Ammon's horn (tissue), 1 donor: ENCODE measurements at regions not wholly inside any gene's neighbourhood (a gene's known extent, or its start where the extent isn't known, plus 50 kb on each side); places are given as distances from the start of the nearest gene placed in this dataset.

Source experiments
- DNase-seq: peaks from one replicate; pipeline ENCODE4 v3.0.0-alpha.2; 2016; ENCODE audit warnings: low spot score

DNA sequence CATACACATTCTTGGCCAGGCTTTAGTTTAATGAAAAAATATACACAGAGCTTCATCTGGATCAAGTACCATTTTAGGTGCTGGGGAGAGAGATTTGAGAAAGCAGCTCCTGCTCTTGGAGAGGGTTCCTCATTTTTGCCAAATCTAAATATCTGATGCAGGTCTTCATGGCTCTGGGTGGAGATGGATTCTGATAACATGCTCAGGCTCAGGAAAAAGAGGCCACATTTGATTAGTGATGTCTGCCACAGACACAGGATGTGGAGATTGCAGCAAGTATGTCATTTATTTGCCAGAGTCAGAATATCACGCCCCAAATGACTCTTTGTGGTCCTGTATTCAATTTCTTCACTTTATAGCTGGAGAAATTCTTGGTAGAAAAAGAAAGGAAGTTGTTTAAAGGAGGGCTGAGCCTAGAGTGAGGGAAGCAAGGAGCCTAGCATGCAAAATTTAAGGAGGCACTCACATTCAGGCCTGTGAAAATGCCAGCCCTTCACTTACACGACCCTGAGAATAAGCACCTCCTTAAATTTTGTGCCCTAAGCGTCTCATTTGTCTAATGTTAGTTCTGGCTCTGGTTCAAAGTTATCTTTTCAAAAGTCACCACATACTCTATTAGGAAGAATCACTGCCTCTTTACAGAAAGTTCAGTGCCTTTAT is 492.9 kb upstream of the TBX3 start:
- no peak for DNase-seq

DNA sequence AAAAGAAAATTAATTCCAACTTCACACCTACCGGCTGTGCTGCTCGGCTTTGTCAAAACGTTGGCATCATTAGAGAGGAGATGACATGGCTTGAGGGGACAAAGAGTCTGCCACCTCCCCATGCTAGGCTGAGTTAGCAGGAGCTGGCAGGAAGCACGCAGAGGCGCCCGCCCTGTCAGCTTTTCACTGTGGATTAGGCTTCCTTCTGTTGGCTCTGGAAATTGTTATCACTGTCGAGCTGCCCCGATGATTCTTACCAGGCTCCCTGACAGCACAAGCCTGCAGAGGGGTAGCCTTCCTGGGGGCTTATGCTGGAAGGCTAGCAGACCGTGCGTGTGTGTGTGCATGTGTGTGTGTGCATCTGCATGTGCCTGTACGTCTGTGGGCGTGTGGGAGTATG is 490.9 kb upstream of the TBX3 start:
- peak; percentile 15 for DNase-seq

DNA sequence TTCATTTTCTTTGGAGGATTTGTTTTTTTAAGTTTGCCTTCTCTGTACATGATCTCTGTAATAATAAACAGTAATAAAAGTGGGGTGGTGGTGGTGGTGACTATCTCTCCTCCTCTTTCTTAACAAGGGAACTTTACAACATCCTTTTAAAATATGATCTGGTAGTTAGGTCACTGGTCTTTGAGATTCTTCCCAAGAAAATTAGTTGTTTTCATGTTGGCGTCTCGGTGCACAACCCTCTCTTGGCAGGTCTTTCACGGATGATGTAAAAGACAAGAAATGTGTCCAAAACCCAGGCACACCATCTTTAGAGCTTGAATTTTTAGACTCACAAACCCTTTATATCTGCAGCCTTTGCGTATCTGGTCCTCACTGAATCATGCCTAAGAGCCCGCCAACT is 488.5 kb upstream of the TBX3 start:
- no peak for DNase-seq

DNA sequence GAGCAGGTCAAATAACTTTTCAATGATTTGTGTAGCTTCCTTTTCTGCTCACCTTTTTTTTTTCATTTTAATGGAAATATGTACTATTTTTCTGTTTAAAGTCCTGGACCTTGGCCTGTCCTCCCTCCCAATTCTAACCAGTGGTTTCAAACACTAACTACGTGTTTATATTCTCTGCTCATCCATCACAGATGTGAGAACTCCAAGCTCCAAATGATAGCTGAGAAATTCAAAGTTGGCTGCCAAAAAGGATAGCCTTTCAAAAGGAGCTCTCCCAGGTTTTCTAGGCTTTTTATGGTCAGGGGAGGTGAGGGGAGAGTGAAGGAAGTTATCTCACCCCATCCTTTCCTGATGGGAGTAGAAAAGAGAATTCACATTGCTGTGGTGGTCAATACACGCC is 486.0 kb upstream of the TBX3 start:
- DNase-seq, result no peak

DNA sequence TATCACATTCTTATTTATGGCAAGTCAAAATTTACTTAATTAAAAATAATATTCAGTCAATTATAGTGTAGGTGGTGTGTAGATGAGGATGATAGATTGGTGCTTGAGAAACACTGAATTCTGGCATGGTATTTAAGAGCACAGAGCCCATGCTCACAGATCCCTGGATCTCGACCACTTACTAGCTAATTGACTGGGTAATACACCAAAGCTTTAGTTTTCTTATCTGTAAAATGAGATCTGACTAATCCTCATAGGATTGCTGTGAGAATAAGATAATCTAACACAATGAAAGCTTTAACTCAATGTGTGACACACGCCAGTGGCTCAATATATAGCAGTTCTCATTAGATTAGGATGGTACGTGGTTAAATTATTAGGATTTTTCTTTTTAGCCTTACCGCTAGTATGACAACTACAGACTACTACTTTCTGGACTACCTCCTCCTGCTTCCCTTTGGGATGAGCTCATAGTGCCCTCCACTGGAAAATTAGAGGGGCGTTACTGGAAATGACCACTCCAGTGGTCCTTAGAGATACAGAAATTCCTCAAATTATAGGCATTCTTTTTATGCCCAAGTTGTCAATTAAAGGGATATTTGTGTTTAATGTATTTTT is 482.8 kb upstream of the TBX3 start:
- peak; percentile 9 for DNase-seq

DNA sequence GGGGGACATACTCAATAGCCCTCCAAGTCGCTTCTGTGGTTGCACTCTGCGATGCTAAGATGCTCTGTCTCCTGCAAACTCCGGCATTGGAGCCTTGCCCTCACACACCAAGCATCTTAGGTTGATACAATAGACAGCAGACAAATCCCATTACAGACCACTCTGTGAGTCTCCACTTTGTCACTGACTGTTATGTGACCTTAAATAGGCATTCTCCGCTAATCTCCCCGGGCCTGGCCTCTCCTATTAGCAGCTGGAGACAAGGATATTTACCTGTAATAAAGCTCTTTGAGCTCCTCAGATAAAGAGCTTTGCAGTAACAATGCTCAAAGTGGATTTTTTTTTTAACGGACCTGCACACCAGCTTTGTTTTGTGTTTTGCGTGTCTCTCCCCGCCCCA is 479.7 kb upstream of the TBX3 start:
- no peak for DNase-seq

DNA sequence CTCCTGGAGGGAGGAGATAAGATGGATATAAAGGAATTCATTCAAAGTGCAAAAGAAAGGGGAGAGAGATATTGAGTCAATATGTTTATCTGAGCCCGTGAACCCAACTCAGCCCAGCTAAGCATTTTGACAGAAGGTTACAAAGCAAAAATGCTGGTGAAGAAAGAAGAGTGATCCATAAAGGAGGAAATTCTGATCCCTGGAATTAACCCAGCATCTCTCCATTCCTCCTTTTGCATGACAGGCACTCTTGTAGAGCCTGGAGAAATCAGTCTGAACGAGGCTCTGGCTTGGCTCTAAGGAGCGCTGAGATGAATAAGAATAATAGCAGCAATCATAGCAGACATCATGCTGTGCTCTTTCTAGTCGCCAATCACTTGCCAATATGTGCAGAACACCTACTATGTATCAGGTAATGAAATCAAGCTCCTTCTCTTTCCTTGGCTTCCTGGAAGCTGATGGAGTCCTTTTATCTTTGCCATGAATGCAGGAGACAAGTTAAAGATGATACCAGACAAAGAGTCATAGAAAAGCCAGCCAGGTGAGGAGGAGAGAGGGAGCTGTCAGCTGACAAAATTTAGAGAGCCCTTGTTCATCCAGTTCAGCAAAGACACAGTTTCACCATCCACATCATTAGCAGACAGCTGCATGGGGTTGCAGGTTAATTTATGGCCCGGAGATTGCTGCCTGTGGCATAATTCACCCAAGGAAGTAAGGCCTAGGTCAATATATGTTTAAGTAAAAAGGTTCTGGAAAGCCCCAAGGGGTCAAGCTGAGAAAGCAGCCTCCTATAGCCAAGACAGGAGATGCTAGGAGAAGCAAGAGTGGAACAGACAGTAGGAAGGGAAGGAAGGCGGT is 476.5 kb upstream of the TBX3 start:
- DNase-seq, result no peak

DNA sequence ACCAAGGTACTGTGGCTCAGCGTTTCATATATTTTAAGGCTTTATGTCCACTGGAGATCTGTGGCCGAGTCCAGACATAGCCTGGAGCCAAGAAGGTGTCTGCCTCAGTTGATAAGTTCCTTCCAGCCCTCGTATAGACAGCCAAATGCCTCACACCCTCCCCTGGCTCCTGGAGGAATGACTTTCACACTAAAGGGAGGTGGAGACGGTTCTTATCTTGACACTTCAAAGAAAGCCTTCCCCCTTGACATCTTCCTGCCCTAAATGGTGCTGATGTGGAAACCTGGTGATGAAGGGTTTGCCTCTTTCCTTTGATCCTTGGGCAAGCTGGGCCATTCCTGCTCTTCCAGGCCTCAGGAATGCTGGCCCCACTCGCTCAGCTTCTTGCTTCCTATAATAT is 474.8 kb upstream of the TBX3 start:
- no peak for DNase-seq

DNA sequence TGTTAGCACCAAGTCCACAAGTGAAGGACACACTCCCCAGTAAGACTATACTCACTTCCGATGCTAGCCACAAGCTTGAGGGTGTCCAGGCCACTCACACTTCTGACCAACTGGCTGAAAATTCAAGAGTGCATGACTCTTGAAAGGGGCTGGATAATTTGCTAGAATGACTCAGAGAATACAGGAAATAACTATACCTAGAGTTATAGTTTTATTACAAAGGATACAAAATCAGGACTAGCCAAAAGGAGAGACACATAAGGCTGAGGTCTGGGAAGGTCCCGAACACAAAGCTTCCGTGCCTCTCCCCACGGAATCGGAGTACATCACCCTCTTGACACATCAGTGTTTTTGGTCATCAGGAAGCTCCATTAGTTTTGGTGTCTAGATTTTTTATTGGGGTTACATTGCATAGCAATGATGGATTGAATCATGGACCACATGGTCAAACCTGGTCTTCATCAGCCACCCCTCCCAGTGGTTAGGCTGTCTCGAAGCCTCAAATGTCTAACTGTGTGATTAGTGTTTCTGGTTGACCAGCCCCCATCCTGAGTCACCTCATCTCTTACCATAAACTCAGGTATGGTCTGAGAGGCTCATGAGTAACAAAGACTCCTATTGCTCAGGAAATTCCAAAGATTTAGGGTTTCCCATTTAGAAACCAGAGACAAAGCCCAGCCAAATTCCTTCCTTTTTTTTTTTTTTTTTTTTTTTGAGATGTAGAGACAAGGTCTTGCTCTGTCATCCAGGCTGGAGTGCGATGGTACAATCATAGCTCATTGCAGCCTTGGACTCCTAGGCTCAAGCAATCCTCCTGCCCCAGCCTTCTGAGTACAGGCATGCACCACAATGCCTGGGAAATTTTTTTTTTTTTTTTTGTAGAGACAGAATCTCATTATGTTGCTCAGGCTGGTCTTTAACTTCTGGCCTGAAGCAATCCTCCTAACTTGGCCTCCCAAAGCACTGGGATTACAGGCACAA is 472.0 kb upstream of the TBX3 start:
- DNase-seq, result no peak

DNA sequence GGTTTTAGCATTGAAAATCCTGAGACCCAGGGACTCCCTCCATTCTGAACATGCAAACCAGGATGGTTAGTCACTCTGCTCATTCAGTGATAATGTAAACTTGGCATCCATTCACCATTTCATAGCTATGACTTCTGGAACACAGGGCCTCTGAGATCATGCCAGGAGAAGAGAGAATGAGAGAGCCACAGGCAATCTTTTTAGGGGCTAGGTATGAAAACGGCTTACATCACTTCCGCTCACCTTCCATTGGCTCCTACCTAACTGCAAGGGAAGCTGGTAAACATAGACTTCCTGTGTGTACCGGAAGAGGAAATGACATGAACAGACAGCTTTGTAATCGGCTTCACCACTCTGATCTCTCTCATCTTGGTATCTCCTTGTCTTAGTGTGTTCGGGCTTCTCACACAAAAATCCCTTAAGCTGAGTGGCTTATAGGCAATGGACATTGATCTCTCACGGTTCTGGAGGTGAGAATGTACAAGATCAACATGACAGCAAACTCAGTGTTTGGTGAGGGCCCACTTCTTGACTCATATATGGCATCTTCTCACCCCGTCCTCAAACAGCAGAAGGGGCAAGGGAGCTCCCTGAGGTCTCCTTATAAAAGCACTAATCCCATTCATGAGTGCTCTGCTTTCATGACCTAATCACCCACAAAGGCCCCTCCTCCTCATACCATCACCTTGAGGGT is 465.9 kb upstream of the TBX3 start:
- no peak for DNase-seq

DNA sequence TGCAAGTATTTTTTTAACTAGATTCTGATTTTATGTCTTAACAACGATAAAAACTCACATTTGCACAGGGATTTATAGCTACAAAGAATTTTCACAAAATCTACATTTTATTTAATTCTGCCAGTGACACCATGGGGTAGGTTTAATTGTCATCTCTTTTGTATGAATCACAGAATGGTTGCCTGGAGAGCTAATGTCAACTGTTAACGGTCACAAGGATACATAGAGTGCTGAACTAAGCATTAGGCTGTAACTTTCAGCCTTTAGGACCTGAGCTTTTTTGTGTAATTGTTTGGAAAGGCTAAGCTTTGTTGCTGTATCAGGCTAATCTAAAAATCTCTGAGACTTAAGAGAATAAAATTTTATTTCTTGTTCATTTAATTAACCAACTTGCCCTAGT is 465.3 kb upstream of the TBX3 start:
- DNase-seq, result no peak

DNA sequence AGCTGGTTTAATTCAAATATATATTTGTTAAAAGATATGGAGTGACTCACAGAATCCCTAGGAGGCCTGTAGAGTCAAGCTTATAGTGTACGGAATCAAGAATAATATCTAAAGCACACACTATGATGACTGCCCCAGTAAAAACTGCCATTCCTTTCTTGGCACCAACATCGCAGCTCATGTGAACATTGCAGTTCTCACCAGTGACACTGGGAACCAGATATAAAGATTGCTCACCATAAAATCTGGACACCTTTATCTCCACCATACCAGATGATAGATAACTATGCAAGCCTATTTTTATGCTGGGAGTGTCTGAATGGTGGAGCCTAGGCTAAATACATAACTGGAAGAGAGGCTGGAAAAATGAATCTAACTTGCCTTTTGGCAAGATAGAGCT is 463.9 kb upstream of the TBX3 start:
- DNase-seq, result no peak

DNA sequence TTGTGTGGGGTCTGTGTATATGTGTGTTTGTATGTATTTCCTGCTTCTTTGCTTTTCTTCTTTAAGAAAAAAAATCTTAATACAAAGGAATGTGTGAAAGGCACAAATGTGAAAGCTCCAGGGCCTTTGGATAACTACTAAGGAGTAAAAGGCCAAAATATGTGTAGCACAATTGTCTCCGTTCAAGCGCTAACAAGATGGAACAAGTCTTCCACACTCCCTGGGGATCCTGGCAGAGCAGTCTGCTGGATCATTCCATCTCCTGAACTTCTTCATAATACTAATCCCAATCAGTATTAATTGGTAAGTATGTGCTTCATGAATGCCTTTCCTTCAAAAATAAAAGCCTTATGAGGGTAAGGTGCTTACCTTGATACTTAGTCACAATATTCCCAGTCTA is 462.5 kb upstream of the TBX3 start:
- DNase-seq, result no peak

DNA sequence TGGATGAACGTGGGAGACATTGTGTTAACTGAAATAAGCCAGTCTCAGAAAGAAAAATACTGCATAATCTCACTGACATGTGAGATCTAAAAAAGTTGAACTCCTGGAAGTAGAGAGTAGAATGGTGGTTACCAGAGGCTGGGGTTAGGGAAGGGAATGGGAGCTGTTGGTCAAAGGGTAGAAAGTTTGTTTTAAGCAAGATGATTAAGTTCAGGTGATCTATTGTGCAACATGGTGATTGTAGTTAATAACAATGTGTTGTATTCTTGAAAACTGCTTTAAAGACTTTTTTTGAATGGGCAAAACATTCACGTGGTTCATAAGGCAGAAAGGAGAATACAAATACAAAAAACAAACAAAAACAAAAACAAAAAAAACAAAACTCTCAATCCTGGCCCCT is 460.4 kb upstream of the TBX3 start:
- no peak for DNase-seq

DNA sequence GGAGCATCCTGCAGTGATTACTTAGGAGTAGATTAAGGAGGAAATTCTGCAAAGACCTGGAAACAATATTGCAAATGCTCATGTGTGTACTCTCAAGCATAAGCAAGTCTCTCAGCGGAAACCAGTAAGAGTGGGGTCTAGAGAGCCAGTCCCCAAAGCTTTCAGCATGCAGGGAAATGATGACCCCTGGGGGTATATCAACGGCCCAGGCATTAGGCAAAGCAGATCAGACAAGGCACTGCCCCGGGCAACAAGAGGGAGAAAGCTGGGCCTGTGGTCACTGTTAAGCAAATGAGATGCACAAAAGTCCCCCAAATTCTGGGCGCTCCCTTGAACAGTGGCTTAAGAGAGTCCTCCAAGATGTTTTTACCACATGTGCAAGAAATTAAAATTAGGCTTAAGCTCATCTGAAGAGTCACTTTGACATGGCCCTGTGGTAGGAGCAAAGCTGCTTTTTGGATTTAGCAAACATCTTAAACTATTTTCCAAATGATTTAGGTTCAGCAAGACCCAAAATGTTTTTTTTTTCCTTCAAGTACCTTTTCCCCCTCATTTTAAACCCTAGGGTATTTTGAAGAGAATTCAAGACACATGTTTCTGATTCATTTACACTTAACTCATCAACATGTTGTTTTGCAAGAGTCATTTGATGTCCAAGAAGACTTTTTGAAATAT is 457.1 kb upstream of the TBX3 start:
- DNase-seq, result no peak

DNA sequence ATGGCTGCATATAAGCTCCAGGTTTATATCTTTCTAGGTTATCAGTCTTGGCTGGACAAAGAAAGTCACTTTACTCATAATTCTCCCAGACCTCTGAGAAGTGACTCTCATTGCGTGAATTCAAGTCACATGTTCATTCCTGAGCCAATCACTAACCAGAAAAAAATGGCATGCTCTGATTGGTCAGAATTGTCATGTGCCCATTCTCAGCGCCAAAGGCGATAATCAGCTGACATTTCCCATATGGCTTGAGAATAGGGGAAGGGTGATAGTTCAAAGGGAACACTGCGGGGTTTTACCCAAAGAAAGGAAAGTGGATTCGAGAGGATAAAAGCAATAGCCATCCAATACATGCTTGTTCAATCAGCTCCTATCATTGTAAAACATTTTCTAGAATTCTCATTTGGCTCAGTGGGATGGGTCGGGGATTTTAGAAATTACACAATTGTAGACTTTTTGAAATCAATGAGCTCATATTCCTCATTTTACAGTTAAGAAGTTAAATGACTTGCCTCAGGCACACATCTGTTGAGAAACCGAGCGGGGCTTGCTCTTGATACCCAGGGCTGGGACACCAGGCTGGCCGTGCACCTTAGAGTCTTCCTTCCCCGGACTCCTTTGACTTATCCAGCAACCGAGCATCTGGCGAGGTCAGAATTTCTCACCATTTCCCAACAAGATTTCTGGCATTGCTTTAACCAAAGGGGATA is 454.0 kb upstream of the TBX3 start:
- no peak for DNase-seq

DNA sequence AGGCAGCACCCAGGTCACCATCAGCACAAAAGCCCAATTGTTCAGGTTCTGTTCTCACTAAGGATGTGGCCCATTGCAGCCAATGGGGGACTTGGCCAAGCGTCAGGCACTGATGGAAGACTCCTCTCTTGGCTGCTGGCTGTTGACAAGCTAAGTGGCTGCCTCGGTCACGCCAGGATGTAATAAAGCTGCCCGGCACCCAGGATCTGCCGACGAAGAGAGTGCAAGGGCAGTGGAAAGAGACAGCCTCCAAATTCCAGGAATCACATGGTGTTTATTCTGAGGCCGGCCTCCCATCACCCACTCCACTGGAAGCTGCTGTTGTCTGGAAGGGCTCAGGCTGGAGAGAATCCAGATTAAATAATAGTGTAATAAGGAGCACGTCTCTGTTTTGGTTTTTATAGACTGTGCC is 451.8 kb upstream of the TBX3 start:
- DNase-seq, result peak; percentile 84

DNA sequence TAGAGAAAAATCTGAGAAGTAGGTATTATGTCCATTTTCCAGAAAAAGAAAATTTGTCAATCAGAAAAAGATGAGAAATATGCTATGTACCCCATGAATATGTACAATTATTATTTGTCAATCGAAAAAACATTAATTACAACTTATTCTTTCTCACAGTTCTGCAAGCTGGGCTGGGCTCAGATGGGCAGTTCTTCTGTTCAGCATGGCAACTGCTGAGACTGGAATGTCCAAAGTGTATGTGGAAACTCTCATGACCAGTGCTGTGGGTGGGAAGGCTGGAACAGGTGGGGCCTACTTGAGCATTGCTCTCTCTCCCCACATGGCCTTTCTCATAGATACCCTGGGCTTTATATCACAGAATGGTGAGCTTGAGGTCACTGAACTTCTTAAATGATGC is 450.3 kb upstream of the TBX3 start:
- DNase-seq, result no peak

DNA sequence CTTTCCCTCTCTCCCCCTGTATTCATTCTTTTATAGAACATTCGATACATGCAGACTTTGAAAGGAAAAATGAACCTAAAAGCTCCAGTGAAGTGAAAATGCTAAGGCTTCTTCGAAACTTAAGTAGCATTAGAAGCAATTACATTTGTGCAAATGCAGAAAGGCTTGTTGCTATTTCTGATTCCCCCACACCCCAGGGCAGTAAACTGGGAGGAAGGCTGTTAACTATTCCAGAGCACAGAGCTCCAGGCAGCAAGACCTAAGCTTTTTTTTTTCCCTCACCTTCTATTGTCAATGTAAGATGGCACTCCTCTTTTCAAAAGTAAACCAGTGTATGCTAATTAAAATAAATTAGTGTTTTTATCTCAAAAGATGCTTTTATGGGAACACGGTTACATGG is 448.9 kb upstream of the TBX3 start:
- DNase-seq, result no peak

DNA sequence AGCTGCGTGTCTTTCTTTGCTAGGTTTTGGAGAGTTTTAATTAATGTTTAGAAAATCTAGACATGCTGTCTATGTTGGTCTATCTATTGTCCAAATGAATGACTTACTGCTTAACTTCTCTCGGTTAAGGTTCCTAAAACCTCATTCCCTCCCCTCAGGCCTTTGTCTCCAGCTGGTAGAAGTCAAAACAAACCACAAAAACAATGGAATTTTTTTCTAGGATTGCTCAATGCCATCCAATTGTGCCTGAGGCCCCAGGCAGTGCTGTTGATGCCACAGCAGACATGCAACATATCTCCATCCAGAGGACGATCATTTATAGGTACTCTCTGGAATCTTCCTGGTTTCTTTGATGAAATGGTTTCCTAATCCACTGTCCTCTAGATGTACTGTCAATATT is 448.2 kb upstream of the TBX3 start:
- DNase-seq, result no peak
